Adrenal gland (tissue), 9 donors: ENCODE measurements at regions not wholly inside any gene's neighbourhood (a gene's known extent, or its start where the extent isn't known, plus 50 kb on each side); places are given as distances from the start of the nearest gene placed in this dataset.

ENCODE experiments used
- DNase-seq, 7 donors: peaks; one replicate each; pipeline ENCODE4 v3.0.0-alpha.2; 2019 to 2020
- H3K27ac ChIP-seq, 5 donors: fragments of 200-600 bp; sonication (generic) in 4 of 5; 1 replicate in 3 of 5; 2 replicates in 2 of 5; pipeline versions ENCODE4 v1.5.1 to v1.8.0; 2016 to 2020; ENCODE audit warnings: mild to moderate bottlenecking in 1 of 5
- H3K27me3 ChIP-seq: fragments of 200-600 bp; 2 replicates; pipeline ENCODE4 v1.8.0; 2021
- H3K36me3 ChIP-seq, 2 donors: fragments of 200-600 bp; replicated peaks in 1 of 2; 1 replicate in 1 of 2; 2 replicates in 1 of 2; pipeline versions ENCODE4 v1.5.1 to v1.8.0; 2018 to 2022
- H3K4me1 ChIP-seq, 2 donors: fragments of 200-600 bp; replicated peaks in 1 of 2; 1 replicate in 1 of 2; 2 replicates in 1 of 2; pipeline versions ENCODE4 v1.5.1 to v1.8.0; 2018 to 2021
- H3K4me3 ChIP-seq, 4 donors: fragments of 200-600 bp; sonication (generic) in 3 of 4; one replicate each; pipeline ENCODE4 v1.5.1; 2016 to 2018
- H3K9me3 ChIP-seq, 3 donors: fragments of 200-600 bp; sonication (generic) in 1 of 3; replicated peaks in 1 of 3; 1 replicate in 2 of 3; 2 replicates in 1 of 3; pipeline versions ENCODE4 v1.5.1 to v1.8.0; 2016 to 2021
- CTCF ChIP-seq, 6 experiments: fragments of 450-650 bp in 4 of 6; fragments of 200-600 bp in 2 of 6; sonication (generic) in 1 of 6; IDR thresholded peaks; 1 replicate in 5 of 6; 2 replicates in 1 of 6; pipeline versions ENCODE4 v1.5.1 to v1.8.0; 2016 to 2021; ENCODE audit warnings: antibody characterized with exemption in 6 of 6, mild to moderate bottlenecking in 2 of 6, moderate library complexity in 1 of 6
- POLR2A ChIP-seq, 2 donors: fragments of 450-650 bp; IDR thresholded peaks; one replicate each; pipeline ENCODE4 v1.6.1; 2017; ENCODE audit warnings: antibody characterized with exemption in 2 of 2, mild to moderate bottlenecking in 2 of 2, moderate library complexity in 1 of 2
- WGBS, 4 donors: extraction: QIAGEN DNeasy Blood & Tissue Kit in 2 of 4; methylation state at CpG; one replicate each; pipeline versions ENCODE4 v1.1.5 to v1.1.7; 2013 to 2017; 5-methylcytosine and 5-hydroxymethylcytosine counted together
- intact Hi-C, 2 donors: fragments of 100-400 bp; cut with DNase I; formaldehyde crosslinking; loops; one replicate each; pipeline versions ENCODE4 v1.14.1 to v1.15.0; 2022 to 2023
- donor health status: healthy with polysubstance abuse.
- donor health status: Bipolar disorder and iron deficiency.
- donor health status: DM: yes; HTN: yes; CAD: no.
- donor health status: DM: no; HTN: no; CAD: no.
- donor health status: DM: no; HTN: no; CAD: no.

GRCh38 chr18:51647942-51648341, 450.5 kb upstream of the MEX3C start:
- no peak for TF ChIP-seq POLR2A (IDR thresholded peaks at IDR 0.05)
- no peak for TF ChIP-seq CTCF (IDR thresholded peaks at IDR 0.05)
- Histone ChIP-seq H3K27ac (no peak overlapping the region), H3K4me1 (no peaks in the 10 kb centered on the region), H3K27me3 (no peaks in the 10 kb centered on the region), H3K4me3 (no peak overlapping the region), H3K36me3 (no peaks in the 10 kb centered on the region), H3K9me3 (no peaks in the 10 kb centered on the region)
- no peak for DNase-seq
- 73 to 86% (median 76%) methylated on average over 2 of the region's 2 CpGs for WGBS, 4 donors
- intact Hi-C loops: no loop called here

- Histone ChIP-seq H3K4me3 (no peak overlapping the region), H3K9me3 (no peaks in the 10 kb centered on the region)
- no peak for DNase-seq
Observed at GRCh38 chr18:51649796-51650195, 452.3 kb upstream of the MEX3C start.

GRCh38 chr18:51651761-51652160, 454.3 kb upstream of the MEX3C start:
- H3K4me1 ChIP-seq: no peaks in the 10 kb centered on the region
- H3K27me3 ChIP-seq: no peaks in the 10 kb centered on the region
- no peak overlapping the region for H3K27ac ChIP-seq
- no peak for DNase-seq
- intact Hi-C loops: no loop called here
- 57 to 72% (median 59%) methylated on average over 2 of the region's 2 CpGs for WGBS, 4 donors
- H3K9me3 ChIP-seq: no peaks in the 10 kb centered on the region
- H3K4me3 ChIP-seq: no peak overlapping the region
- H3K36me3 ChIP-seq: no peaks in the 10 kb centered on the region
- no peak for TF ChIP-seq POLR2A (IDR thresholded peaks at IDR 0.05)
- no peak for TF ChIP-seq CTCF (IDR thresholded peaks at IDR 0.05)

More at GRCh38 chr18:51649796-51650195, 452.3 kb upstream of the MEX3C start:
- intact Hi-C loops: no loop called here
- H3K4me1 ChIP-seq: no peaks in the 10 kb centered on the region
- 83 to 100% (median 92%) methylated on average over 1 of the region's 1 CpG for WGBS, 4 donors
- no peak overlapping the region for H3K27ac ChIP-seq
- no peaks in the 10 kb centered on the region for H3K36me3 ChIP-seq
- H3K27me3 ChIP-seq: no peaks in the 10 kb centered on the region
- TF ChIP-seq POLR2A (IDR thresholded peaks at IDR 0.05): no peak
- no peak for TF ChIP-seq CTCF (IDR thresholded peaks at IDR 0.05)

GRCh38 chr18:51653507-51654213, 456.2 kb upstream of the MEX3C start:
- DNase-seq: no peak
- Histone ChIP-seq H3K4me3 (no peak overlapping the region), H3K4me1 (no peaks in the 10 kb centered on the region), H3K9me3 (no peaks in the 10 kb centered on the region), H3K36me3 (no peaks in the 10 kb centered on the region), H3K27ac (no peak overlapping the region), H3K27me3 (no peaks in the 10 kb centered on the region)
- intact Hi-C loops: no loop called here
- TF ChIP-seq CTCF (IDR thresholded peaks at IDR 0.05): no peak
- TF ChIP-seq POLR2A (IDR thresholded peaks at IDR 0.05): no peak
- 71 to 92% (median 83%) methylated on average over 3 of the region's 3 CpGs for WGBS, 4 donors
